CD8-positive, alpha-beta memory T cell (primary cell): ENCODE measurements at regions not wholly inside any gene's neighbourhood (a gene's known extent, or its start where the extent isn't known, plus 50 kb on each side); places are given as distances from the start of the nearest gene placed in this dataset.
A peak's percentile ranks its signal among the peaks of the same experiment; 100 is the strongest.

Experiments
- CTCF ChIA-PET: fragments of 350-600 bp; sonication (Branson Sonifier 250); formaldehyde crosslinking; loops from one replicate; lab custom pipeline; 2021; ENCODE audit warnings: antibody characterized with exemption; lab: Charles Lee
- POLR2A ChIA-PET: fragments of 350-600 bp; sonication (Branson Sonifier 250); formaldehyde crosslinking; loops from one replicate; lab custom pipeline; 2021; ENCODE audit warnings: antibody characterized with exemption; lab: Charles Lee
- DNase-seq, 5 donors: peaks; one replicate each; pipeline versions ENCODE4 v3.0.0 to v3.0.0-alpha.2; 2020 to 2022; ENCODE audit warnings: mixed read lengths in 1 of 5
- H3K27ac ChIP-seq: one replicate; pipeline ENCODE4 v1.7.0; 2013; ENCODE audit warnings: low read depth, mild to moderate bottlenecking, low read length, moderate library complexity
- H3K27me3 ChIP-seq: 2 replicates; pipeline ENCODE4 v1.7.0; 2013; ENCODE audit warnings: low read length, mild to moderate bottlenecking; ENCODE audit not compliant: insufficient read depth, poor library complexity, severe bottlenecking
- H3K36me3 ChIP-seq: 2 replicates; pipeline ENCODE4 v1.7.0; 2013; ENCODE audit warnings: mild to moderate bottlenecking, low read length, moderate library complexity; ENCODE audit not compliant: insufficient read depth
- H3K4me1 ChIP-seq: 2 replicates; pipeline ENCODE4 v1.7.0; 2013; ENCODE audit warnings: mild to moderate bottlenecking, low read length, moderate library complexity; ENCODE audit not compliant: insufficient read depth
- H3K4me3 ChIP-seq: 2 replicates; pipeline ENCODE4 v1.7.0; 2013; ENCODE audit warnings: mild to moderate bottlenecking, low read length
- H3K9me3 ChIP-seq: 2 replicates; pipeline ENCODE4 v1.7.0; 2013; ENCODE audit warnings: mild to moderate bottlenecking, low read length
- H3K27ac Mint-ChIP-seq, 8 donors: one replicate each; pipeline ENCODE4 v1.8.0; 2020 to 2021; ENCODE audit warnings: mixed read lengths in 8 of 8, mild to moderate bottlenecking in 6 of 8, inconsistent platforms in 3 of 8, moderate library complexity in 3 of 8
- H3K27me3 Mint-ChIP-seq, 2 donors: one replicate each; pipeline ENCODE4 v1.8.0; 2020 to 2021; ENCODE audit warnings: mixed read lengths in 2 of 2, mild to moderate bottlenecking in 1 of 2, moderate library complexity in 1 of 2
- H3K36me3 Mint-ChIP-seq, 3 donors: one replicate each; pipeline ENCODE4 v1.8.0; 2020 to 2021; ENCODE audit warnings: mixed read lengths in 3 of 3, inconsistent platforms in 1 of 3, mild to moderate bottlenecking in 1 of 3
- H3K4me1 Mint-ChIP-seq, 3 donors: one replicate each; pipeline ENCODE4 v1.8.0; 2020 to 2021; ENCODE audit warnings: mixed read lengths in 3 of 3, inconsistent platforms in 1 of 3, mild to moderate bottlenecking in 1 of 3
- H3K4me3 Mint-ChIP-seq, 7 donors: one replicate each; pipeline ENCODE4 v1.8.0; 2020 to 2021; ENCODE audit warnings: mixed read lengths in 7 of 7, mild to moderate bottlenecking in 6 of 7, moderate library complexity in 4 of 7, inconsistent platforms in 2 of 7
- H3K9me3 Mint-ChIP-seq, 5 donors: one replicate each; pipeline ENCODE4 v1.8.0; 2020 to 2022; ENCODE audit warnings: mixed read lengths in 5 of 5, mild to moderate bottlenecking in 3 of 5, moderate library complexity in 2 of 5, inconsistent platforms in 1 of 5

GRCh38 chr14:86050072-86050683 is 520.2 kb downstream of the FLRT2 start:
- H3K27me3 ChIP-seq, result no peaks in the 10 kb centered on the region
- Mint-ChIP-seq H3K27me3 (no peaks in the 10 kb centered on the region), H3K36me3 (peaks cover 0 to 22% (median 3%) of the 10 kb centered on the region in 3 donors), H3K4me3 (no peak overlapping the region), H3K4me1 (peaks cover 1 to 9% (median 2%) of the 10 kb centered on the region in 3 donors), H3K27ac (no peak overlapping the region), H3K9me3 (peaks cover 0 to 11% (median 0%) of the 10 kb centered on the region in 5 donors)
- no peaks in the 10 kb centered on the region for H3K9me3 ChIP-seq
- no peak overlapping the region for H3K27ac ChIP-seq
- ChIA-PET CTCF (interaction anchor here (0.7 kb wide), 1 partner anchor 61 kb away, joined by 3 read pairs; no protein-coding TSS in a partner anchor), POLR2A (no interaction called here)
- H3K36me3 ChIP-seq, result no peaks in the 10 kb centered on the region
- no peaks in the 10 kb centered on the region for H3K4me1 ChIP-seq
- no peak overlapping the region for H3K4me3 ChIP-seq
- no peak for DNase-seq

GRCh38 chr14:86039176-86039575 is 509.2 kb downstream of the FLRT2 start:
- no peak overlapping the region for H3K4me3 ChIP-seq
- H3K4me1 Mint-ChIP-seq, result no peaks in the 10 kb centered on the region
- no peaks in the 10 kb centered on the region for H3K27me3 Mint-ChIP-seq
- no peak overlapping the region for H3K4me3 Mint-ChIP-seq
- no peak for DNase-seq
- no peaks in the 10 kb centered on the region for H3K36me3 ChIP-seq
- CTCF ChIA-PET, result interaction anchor here (1.6 kb wide), 1 partner anchor 35 kb away, joined by 5 read pairs; no protein-coding TSS in a partner anchor
- H3K27ac Mint-ChIP-seq, result no peak overlapping the region
- no peaks in the 10 kb centered on the region for H3K27me3 ChIP-seq
- peaks cover 0 to 15% (median 4%) of the 10 kb centered on the region in 3 donors for H3K36me3 Mint-ChIP-seq
- H3K4me1 ChIP-seq, result no peaks in the 10 kb centered on the region
- peaks cover 0 to 9% (median 0%) of the 10 kb centered on the region in 5 donors for H3K9me3 Mint-ChIP-seq
- H3K27ac ChIP-seq, result no peak overlapping the region
- no peaks in the 10 kb centered on the region for H3K9me3 ChIP-seq
- POLR2A ChIA-PET, result no interaction called here

GRCh38 chr14:86038387-86039042 is 508.6 kb downstream of the FLRT2 start:
- DNase-seq, result peak in 4 of 5 donors; percentile 3 to 47 (median 7)
- H3K9me3 Mint-ChIP-seq, result peaks cover 0 to 6% (median 0%) of the 10 kb centered on the region in 5 donors
- no peak overlapping the region for H3K4me3 ChIP-seq
- no peaks in the 10 kb centered on the region for H3K36me3 ChIP-seq
- peaks cover 0 to 11% (median 4%) of the 10 kb centered on the region in 3 donors for H3K36me3 Mint-ChIP-seq
- H3K4me3 Mint-ChIP-seq, result no peak overlapping the region
- H3K27me3 Mint-ChIP-seq, result no peaks in the 10 kb centered on the region
- H3K4me1 Mint-ChIP-seq, result no peaks in the 10 kb centered on the region
- CTCF ChIA-PET, result interaction anchor here (0.6 to 1.6 kb wide), 2 partner anchors 35 to 142 kb away, joined by 3 to 5 read pairs; no protein-coding TSS in a partner anchor
- POLR2A ChIA-PET, result no interaction called here
- H3K27ac Mint-ChIP-seq, result no peak overlapping the region
- H3K27me3 ChIP-seq, result no peaks in the 10 kb centered on the region
- no peak overlapping the region for H3K27ac ChIP-seq
- no peaks in the 10 kb centered on the region for H3K4me1 ChIP-seq
- H3K9me3 ChIP-seq, result no peaks in the 10 kb centered on the region

- Mint-ChIP-seq H3K4me3 (no peak overlapping the region), H3K4me1 (peaks cover 14 to 17% (median 16%) of the 10 kb centered on the region in 3 donors), H3K9me3 (no peaks in the 10 kb centered on the region), H3K27me3 (no peaks in the 10 kb centered on the region), H3K36me3 (no peaks in the 10 kb centered on the region), H3K27ac (no peak overlapping the region)
- Histone ChIP-seq H3K27me3 (no peaks in the 10 kb centered on the region), H3K36me3 (no peaks in the 10 kb centered on the region), H3K4me3 (no peak overlapping the region), H3K4me1 (peaks cover 4% of the 10 kb centered on the region), H3K9me3 (no peaks in the 10 kb centered on the region), H3K27ac (no peak overlapping the region)
- no peak for DNase-seq
- POLR2A ChIA-PET, result no interaction called here
- CTCF ChIA-PET, result no interaction called here
Observed at GRCh38 chr14:86035882-86036281, 505.9 kb downstream of the FLRT2 start.

GRCh38 chr14:86027990-86028389 is 498.0 kb downstream of the FLRT2 start:
- peaks cover 28 to 47% (median 29%) of the 10 kb centered on the region in 3 donors for H3K4me1 Mint-ChIP-seq
- Histone ChIP-seq H3K4me1 (peaks cover 4% of the 10 kb centered on the region), H3K27ac (no peak overlapping the region), H3K9me3 (no peaks in the 10 kb centered on the region), H3K27me3 (no peaks in the 10 kb centered on the region), H3K36me3 (no peaks in the 10 kb centered on the region), H3K4me3 (no peak overlapping the region)
- peaks cover 2 to 15% (median 10%) of the 10 kb centered on the region in 5 donors for H3K9me3 Mint-ChIP-seq
- POLR2A ChIA-PET, result no interaction called here
- no peak for DNase-seq
- H3K27ac Mint-ChIP-seq, result peak overlapping the region in 1 of 8 donors; percentile 51
- H3K36me3 Mint-ChIP-seq, result peaks cover 3 to 16% (median 3%) of the 10 kb centered on the region in 3 donors
- H3K4me3 Mint-ChIP-seq, result no peak overlapping the region
- CTCF ChIA-PET, result no interaction called here
- no peaks in the 10 kb centered on the region for H3K27me3 Mint-ChIP-seq

GRCh38 chr14:86027144-86027543 is 497.2 kb downstream of the FLRT2 start:
- H3K27me3 Mint-ChIP-seq, result no peaks in the 10 kb centered on the region
- Histone ChIP-seq H3K27me3 (no peaks in the 10 kb centered on the region), H3K36me3 (no peaks in the 10 kb centered on the region), H3K9me3 (no peaks in the 10 kb centered on the region), H3K4me3 (no peak overlapping the region), H3K27ac (no peak overlapping the region), H3K4me1 (peaks cover 4% of the 10 kb centered on the region)
- ChIA-PET POLR2A (no interaction called here), CTCF (no interaction called here)
- H3K9me3 Mint-ChIP-seq, result peaks cover 2 to 15% (median 10%) of the 10 kb centered on the region in 5 donors
- peaks cover 3 to 19% (median 3%) of the 10 kb centered on the region in 3 donors for H3K36me3 Mint-ChIP-seq
- H3K4me3 Mint-ChIP-seq, result no peak overlapping the region
- DNase-seq, result no peak
- peaks cover 23 to 43% (median 24%) of the 10 kb centered on the region in 3 donors for H3K4me1 Mint-ChIP-seq
- no peak overlapping the region for H3K27ac Mint-ChIP-seq

- no peak overlapping the region for H3K27ac Mint-ChIP-seq
- DNase-seq, result no peak
- no peaks in the 10 kb centered on the region for H3K4me1 ChIP-seq
Observed at GRCh38 chr14:86022031-86022629, 492.2 kb downstream of the FLRT2 start.

GRCh38 chr14:86020841-86021240 is 490.9 kb downstream of the FLRT2 start:
- H3K27me3 ChIP-seq, result no peaks in the 10 kb centered on the region
- no peaks in the 10 kb centered on the region for H3K36me3 ChIP-seq
- peaks cover 3 to 10% (median 5%) of the 10 kb centered on the region in 5 donors for H3K9me3 Mint-ChIP-seq
- H3K36me3 Mint-ChIP-seq, result peaks cover 3 to 36% (median 3%) of the 10 kb centered on the region in 3 donors
- no peaks in the 10 kb centered on the region for H3K4me1 ChIP-seq
- DNase-seq, result no peak
- H3K4me3 Mint-ChIP-seq, result no peak overlapping the region
- H3K4me1 Mint-ChIP-seq, result peaks cover 0 to 4% (median 0%) of the 10 kb centered on the region in 3 donors
- ChIA-PET POLR2A (no interaction called here), CTCF (no interaction called here)
- no peaks in the 10 kb centered on the region for H3K9me3 ChIP-seq
- no peak overlapping the region for H3K27ac ChIP-seq
- no peak overlapping the region for H3K27ac Mint-ChIP-seq
- no peak overlapping the region for H3K4me3 ChIP-seq
- H3K27me3 Mint-ChIP-seq, result no peaks in the 10 kb centered on the region

More at GRCh38 chr14:86022031-86022629, 492.2 kb downstream of the FLRT2 start:
- Histone ChIP-seq H3K9me3 (no peaks in the 10 kb centered on the region), H3K36me3 (no peaks in the 10 kb centered on the region), H3K27ac (no peak overlapping the region), H3K27me3 (no peaks in the 10 kb centered on the region), H3K4me3 (no peak overlapping the region)
- ChIA-PET CTCF (no interaction called here), POLR2A (no interaction called here)
- Mint-ChIP-seq H3K9me3 (peaks cover 3 to 10% (median 9%) of the 10 kb centered on the region in 5 donors), H3K27me3 (no peaks in the 10 kb centered on the region), H3K4me1 (peaks cover 0 to 14% (median 5%) of the 10 kb centered on the region in 3 donors), H3K4me3 (no peak overlapping the region), H3K36me3 (peaks cover 3 to 36% (median 3%) of the 10 kb centered on the region in 3 donors)
